ENCODE measurements at regions not wholly inside any gene's neighbourhood (a gene's known extent, or its start where the extent isn't known, plus 50 kb on each side); places are given as distances from the start of the nearest gene placed in this dataset.

GRCh38 chr14:28666961-28667360 is 99.6 kb upstream of the FOXG1 start:
- no peak for DNase-seq

DNA sequence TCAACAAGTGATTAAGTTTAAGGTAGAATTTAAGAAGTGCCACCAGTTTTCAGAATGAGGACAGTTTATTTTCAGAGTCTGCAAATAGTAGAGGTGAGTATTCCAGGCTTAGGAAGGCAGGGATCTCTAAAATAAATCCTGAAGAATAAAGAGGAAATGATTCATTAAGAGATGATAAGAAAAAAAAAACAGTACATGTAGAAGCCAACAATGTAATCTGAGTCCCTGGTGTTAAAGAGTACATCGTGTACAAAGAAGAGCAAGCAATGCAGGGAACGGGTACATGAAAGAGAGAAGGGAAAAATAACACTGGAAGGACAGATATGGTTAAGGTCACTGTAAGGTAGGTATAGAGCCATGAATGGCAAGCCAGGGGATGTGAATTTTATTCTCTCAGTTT is 95.2 kb upstream of the FOXG1 start:
- DNase-seq, result no peak

- no peak for DNase-seq
These were observed 93.5 kb upstream of the FOXG1 start for GRCh38 chr14:28673056-28673455.

DNA sequence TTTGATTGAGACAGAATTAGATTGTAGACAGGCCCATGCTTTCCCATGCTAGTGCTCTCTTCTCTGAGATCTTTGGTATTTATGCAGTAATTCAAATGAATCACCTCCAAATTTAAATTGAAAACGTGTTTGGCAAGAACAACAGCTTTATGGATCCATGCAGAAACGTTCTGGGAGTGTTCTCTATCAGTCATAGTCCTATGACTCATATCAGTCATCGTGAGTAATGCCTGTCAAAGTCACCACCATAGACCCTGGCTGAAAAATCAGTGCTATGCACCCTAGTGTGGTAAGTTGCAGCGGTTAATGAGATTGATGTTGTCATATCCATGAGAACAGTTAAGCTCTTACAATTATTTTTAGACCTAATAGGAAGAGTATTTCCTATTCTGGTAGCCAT is 90.1 kb upstream of the FOXG1 start:
- DNase-seq, result no peak

DNA sequence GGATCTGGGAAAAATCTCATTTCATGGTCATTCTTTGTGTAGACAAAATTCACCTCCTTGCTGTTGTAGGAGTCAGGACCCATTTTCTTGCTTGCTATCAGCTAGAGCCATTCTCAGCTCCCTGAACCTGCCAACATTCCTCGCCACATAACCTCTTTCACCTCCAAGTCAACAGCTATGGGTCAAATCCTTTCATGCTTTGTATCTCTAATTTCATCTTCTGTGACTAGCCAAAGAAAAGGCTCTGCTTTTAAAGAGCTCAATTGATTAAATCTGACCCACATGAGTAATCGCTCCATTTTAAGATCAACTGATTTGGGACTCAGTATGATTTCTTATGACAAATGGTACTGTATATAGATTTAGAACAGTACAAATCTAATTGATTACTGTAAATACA is 89.2 kb upstream of the FOXG1 start:
- DNase-seq, result no peak

DNA sequence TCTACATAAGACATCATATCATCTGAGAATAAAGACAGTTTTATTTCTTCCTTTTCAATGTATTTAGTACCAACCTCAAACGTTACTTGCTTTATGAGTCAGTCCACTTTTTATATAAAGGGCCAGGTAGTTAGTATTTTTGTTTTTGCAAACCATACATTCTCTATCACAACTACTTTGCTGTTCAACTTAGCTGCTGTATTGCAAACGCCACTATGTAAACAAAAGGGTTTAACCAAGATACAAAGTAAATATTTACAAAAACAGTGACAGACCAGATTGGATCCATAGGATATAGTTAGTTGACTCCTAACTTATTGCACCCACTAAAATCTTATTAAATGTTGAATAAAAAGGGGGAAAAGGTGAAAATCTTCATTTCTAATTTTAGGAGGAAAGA is 87.7 kb upstream of the FOXG1 start:
- DNase-seq, result no peak

GRCh38 chr14:28681681-28682080 is 84.9 kb upstream of the FOXG1 start:
- DNase-seq, result no peak

DNA sequence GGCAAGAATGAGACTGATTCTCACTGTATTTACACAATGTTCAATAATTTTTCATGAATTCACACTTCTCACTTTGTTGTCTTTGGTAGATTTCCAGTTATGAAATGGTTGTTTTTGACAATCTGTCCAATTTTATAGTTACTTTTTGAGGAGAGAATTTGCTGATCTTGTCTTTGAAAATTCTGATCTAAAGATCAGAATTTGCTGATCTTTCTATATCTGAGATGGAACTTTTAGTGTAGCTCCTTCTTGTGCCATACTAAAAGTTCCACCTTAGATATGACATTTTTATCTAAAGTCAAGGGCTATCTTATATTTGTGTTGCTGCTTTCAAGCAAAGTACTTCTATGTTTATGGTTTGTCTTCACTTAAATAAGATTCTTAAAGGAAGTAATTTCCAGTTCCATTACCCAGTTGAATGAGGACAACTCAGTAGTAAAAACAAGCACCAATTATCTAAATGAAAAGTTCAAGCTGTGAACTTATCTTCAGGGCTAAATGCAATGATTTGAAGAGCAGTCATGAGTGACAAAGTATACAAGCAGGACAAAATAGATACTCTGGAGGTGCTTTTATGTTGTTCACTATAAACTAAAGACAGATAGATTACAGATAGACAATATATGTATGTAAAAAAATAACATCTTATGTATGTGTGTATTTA is 76.4 kb upstream of the FOXG1 start:
- DNase-seq, result no peak

GRCh38 chr14:28695109-28695508 is 71.5 kb upstream of the FOXG1 start:
- no peak for DNase-seq

- DNase-seq, result no peak
These were observed 64.9 kb upstream of the FOXG1 start for GRCh38 chr14:28701733-28702132.

DNA sequence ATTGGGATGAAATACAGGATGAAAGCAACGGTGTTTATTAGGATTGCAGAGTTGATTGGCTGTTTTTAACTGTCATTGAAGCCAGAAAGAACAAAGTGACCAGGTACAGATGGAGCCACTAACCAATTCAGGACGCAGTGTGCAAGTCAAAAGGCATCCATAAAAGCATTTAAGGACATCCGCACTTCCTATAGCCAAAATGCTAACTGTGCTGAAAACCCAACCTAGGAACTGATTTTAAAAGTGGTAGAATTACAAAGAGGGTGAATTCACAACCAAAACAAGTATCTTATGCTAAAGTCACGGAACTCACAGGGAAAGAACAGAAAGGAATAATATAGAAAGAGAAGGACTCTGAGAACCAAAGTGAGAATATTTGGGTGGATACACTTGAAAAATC is 63.1 kb upstream of the FOXG1 start:
- DNase-seq, result no peak

GRCh38 chr14:28704153-28704552 is 62.4 kb upstream of the FOXG1 start:
- DNase-seq, result no peak

GRCh38 chr14:28707814-28708213 is 58.8 kb upstream of the FOXG1 start:
- no peak for DNase-seq

- no peak for DNase-seq
These were observed 56.8 kb upstream of the FOXG1 start for GRCh38 chr14:28709571-28710305.

Data from NCI-H1694 treated with DMSO at 0.1 percent for 48 hours (cell line).